Thymus (tissue), 11 donors: ENCODE measurements at regions not wholly inside any gene's neighbourhood (a gene's known extent, or its start where the extent isn't known, plus 50 kb on each side); places are given as distances from the start of the nearest gene placed in this dataset.
"Not testable (repeated sequence)": the region's sequence is repeated elsewhere in the genome, so short reads cannot be mapped to it uniquely, and the experiment has no call there.

Source experiments
- DNase-seq, 9 donors: peaks; one replicate each; pipeline ENCODE4 v3.0.0-alpha.2; 2013; ENCODE audit warnings: low spot score in 9 of 9, low read depth in 6 of 9, missing footprints in 1 of 9
- H3K27ac ChIP-seq, 2 donors: one replicate each; pipeline ENCODE4 v1.5.1; 2013; ENCODE audit warnings: control low read depth in 1 of 2, low read depth in 1 of 2, low read length in 1 of 2, mild to moderate bottlenecking in 1 of 2, moderate library complexity in 1 of 2
- H3K27me3 ChIP-seq, 2 donors: one replicate each; pipeline ENCODE4 v1.5.1; 2013; ENCODE audit warnings: low read length in 1 of 2; ENCODE audit not compliant: control insufficient read depth in 2 of 2, insufficient read depth in 1 of 2
- H3K36me3 ChIP-seq, 2 donors: one replicate each; pipeline ENCODE4 v1.5.1; 2013; ENCODE audit warnings: low read length in 1 of 2, mild to moderate bottlenecking in 1 of 2, moderate library complexity in 1 of 2; ENCODE audit not compliant: control insufficient read depth in 2 of 2, insufficient read depth in 2 of 2
- H3K4me1 ChIP-seq, 2 donors: one replicate each; pipeline ENCODE4 v1.5.1; 2013; ENCODE audit warnings: low read length in 2 of 2; ENCODE audit not compliant: control insufficient read depth in 2 of 2, insufficient read depth in 2 of 2
- H3K4me3 ChIP-seq, 2 donors: one replicate each; pipeline ENCODE4 v1.5.1; 2013; ENCODE audit warnings: low read length in 2 of 2, control low read depth in 1 of 2, mild to moderate bottlenecking in 1 of 2
- H3K9me3 ChIP-seq, 2 donors: one replicate each; pipeline ENCODE4 v1.5.1; 2013; ENCODE audit warnings: low read length in 1 of 2, mild to moderate bottlenecking in 1 of 2; ENCODE audit not compliant: control insufficient read depth in 2 of 2, insufficient read depth in 1 of 2
- WGBS: extraction: QIAGEN DNeasy Blood & Tissue Kit; methylation state at CpG from one replicate; pipeline ENCODE4 v1.1.7; 2013; 5-methylcytosine and 5-hydroxymethylcytosine counted together
- donor health status: healthy.

GRCh38 chr17:64720253-64720652, 58.1 kb upstream of the SMURF2 start:
- H3K4me3 ChIP-seq, H3K27ac ChIP-seq, H3K36me3 ChIP-seq, H3K4me1 ChIP-seq, H3K9me3 ChIP-seq, DNase-seq, H3K27me3 ChIP-seq: not testable (repeated sequence)
- WGBS, result 95% methylated on average over 6 of the region's 6 CpGs

- H3K27me3 ChIP-seq, H3K4me1 ChIP-seq, H3K27ac ChIP-seq, DNase-seq, H3K4me3 ChIP-seq, H3K36me3 ChIP-seq, H3K9me3 ChIP-seq: not testable (repeated sequence)
- 98% methylated on average over 4 of the region's 4 CpGs for WGBS
Observed at GRCh38 chr17:64719517-64719916, 57.4 kb upstream of the SMURF2 start.

- not testable (repeated sequence) for DNase-seq, H3K9me3 ChIP-seq, H3K27me3 ChIP-seq, H3K4me3 ChIP-seq, H3K36me3 ChIP-seq, H3K27ac ChIP-seq
- peaks cover 0 to 11% of the 10 kb centered on the region in 2 donors for H3K4me1 ChIP-seq
- WGBS, result 99% methylated on average over 6 of the region's 6 CpGs
Observed at GRCh38 chr17:64718816-64719215, 56.7 kb upstream of the SMURF2 start.

- 83% methylated on average over 1 of the region's 1 CpG for WGBS
- H3K27ac ChIP-seq, result no peak overlapping the region
- H3K27me3 ChIP-seq, result peaks cover 0 to 4% of the 10 kb centered on the region in 2 donors
- H3K36me3 ChIP-seq, result no peaks in the 10 kb centered on the region
- no peak for DNase-seq
- no peak overlapping the region for H3K4me3 ChIP-seq
- H3K9me3 ChIP-seq, result no peaks in the 10 kb centered on the region
- peaks cover 1 to 18% of the 10 kb centered on the region in 2 donors for H3K4me1 ChIP-seq
Observed at GRCh38 chr17:64718058-64718457, 56.0 kb upstream of the SMURF2 start.

- not testable (repeated sequence) for H3K4me3 ChIP-seq
Observed at GRCh38 chr17:64716496-64716895, 54.4 kb upstream of the SMURF2 start.

GRCh38 chr17:64713786-64714185, 51.7 kb upstream of the SMURF2 start:
- H3K27me3 ChIP-seq, H3K36me3 ChIP-seq, H3K9me3 ChIP-seq: not testable (repeated sequence)
- Histone ChIP-seq H3K27ac (peak overlapping the region in 1 of 2 donors; percentile 31), H3K4me3 (peak overlapping the region in 1 of 2 donors; percentile 33), H3K4me1 (peaks cover 10 to 40% of the 10 kb centered on the region in 2 donors)
- DNase-seq, result peak in 1 of 9 donors; percentile 35
- WGBS, result 11% methylated on average over 7 of the region's 7 CpGs

More at GRCh38 chr17:64716496-64716895, 54.4 kb upstream of the SMURF2 start:
- H3K36me3 ChIP-seq, H3K27ac ChIP-seq, DNase-seq, H3K9me3 ChIP-seq, H3K27me3 ChIP-seq: not testable (repeated sequence)
- 97% methylated on average over 21 of the region's 27 CpGs for WGBS
- H3K4me1 ChIP-seq, result peaks cover 3 to 28% of the 10 kb centered on the region in 2 donors

- 4% methylated on average over 10 of the region's 11 CpGs for WGBS
- H3K36me3 ChIP-seq, H3K27me3 ChIP-seq, H3K9me3 ChIP-seq, H3K4me3 ChIP-seq: not testable (repeated sequence)
- H3K27ac ChIP-seq, result peak overlapping the region; percentile 11 to 52
- peaks cover 10 to 49% of the 10 kb centered on the region in 2 donors for H3K4me1 ChIP-seq
- peak in 1 of 9 donors; percentile 63 for DNase-seq
Observed at GRCh38 chr17:64712557-64713351, 50.6 kb upstream of the SMURF2 start.
